ENCODE measurements at regions not wholly inside any gene's neighbourhood (a gene's known extent, or its start where the extent isn't known, plus 50 kb on each side); places are given as distances from the start of the nearest gene placed in this dataset.

DNA sequence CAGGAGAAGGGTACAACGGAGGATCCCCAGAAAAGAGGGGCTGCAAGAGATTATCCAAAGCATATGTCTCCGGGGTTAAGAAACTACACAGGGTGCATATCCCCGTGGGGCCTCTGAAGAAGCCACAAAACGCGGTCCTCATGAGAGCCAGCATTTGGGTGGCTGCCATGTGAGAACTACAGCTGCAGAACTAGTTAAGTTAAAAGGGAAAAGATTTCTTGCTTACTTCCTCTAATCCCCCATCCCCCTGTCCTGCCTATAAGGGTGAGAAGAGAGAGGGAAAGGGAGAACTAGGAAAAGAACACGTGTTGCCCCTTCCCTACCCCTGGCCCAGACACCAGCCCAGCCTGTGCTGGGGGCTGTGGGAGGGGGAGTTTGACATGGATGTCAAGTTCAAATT is 70.4 kb upstream of the PCSK6 start:
- TF ChIP-seq CEBPB (IDR thresholded peaks at IDR 0.05) (no peak), FOXM1 (IDR thresholded peaks at IDR 0.05; ENCODE audit: borderline replicate concordance, low read depth) (no peak), TAF1 (IDR thresholded peaks at IDR 0.05; ENCODE audit: low read depth) (no peak), EGR1 (IDR thresholded peaks at IDR 0.05) (no peak), TEAD4 (IDR thresholded peaks at IDR 0.05) (no peak), EP300 (IDR thresholded peaks at IDR 0.05; ENCODE audit: borderline replicate concordance) (no peak), YY1 (IDR thresholded peaks at IDR 0.05; ENCODE audit: low read depth) (no peak), TCF12 (IDR thresholded peaks at IDR 0.05; ENCODE audit: low read depth) (no peak), ZBTB7A (IDR thresholded peaks at IDR 0.05; ENCODE audit: low read depth) (no peak)
- TF ChIP-seq, protein P1, sequence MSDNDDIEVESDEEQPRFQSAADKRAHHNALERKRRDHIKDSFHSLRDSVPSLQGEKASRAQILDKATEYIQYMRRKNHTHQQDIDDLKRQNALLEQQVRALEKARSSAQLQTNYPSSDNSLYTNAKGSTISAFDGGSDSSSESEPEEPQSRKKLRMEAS (IDR thresholded peaks at IDR 0.05), result no peak
- TF ChIP-seq, protein P2, sequence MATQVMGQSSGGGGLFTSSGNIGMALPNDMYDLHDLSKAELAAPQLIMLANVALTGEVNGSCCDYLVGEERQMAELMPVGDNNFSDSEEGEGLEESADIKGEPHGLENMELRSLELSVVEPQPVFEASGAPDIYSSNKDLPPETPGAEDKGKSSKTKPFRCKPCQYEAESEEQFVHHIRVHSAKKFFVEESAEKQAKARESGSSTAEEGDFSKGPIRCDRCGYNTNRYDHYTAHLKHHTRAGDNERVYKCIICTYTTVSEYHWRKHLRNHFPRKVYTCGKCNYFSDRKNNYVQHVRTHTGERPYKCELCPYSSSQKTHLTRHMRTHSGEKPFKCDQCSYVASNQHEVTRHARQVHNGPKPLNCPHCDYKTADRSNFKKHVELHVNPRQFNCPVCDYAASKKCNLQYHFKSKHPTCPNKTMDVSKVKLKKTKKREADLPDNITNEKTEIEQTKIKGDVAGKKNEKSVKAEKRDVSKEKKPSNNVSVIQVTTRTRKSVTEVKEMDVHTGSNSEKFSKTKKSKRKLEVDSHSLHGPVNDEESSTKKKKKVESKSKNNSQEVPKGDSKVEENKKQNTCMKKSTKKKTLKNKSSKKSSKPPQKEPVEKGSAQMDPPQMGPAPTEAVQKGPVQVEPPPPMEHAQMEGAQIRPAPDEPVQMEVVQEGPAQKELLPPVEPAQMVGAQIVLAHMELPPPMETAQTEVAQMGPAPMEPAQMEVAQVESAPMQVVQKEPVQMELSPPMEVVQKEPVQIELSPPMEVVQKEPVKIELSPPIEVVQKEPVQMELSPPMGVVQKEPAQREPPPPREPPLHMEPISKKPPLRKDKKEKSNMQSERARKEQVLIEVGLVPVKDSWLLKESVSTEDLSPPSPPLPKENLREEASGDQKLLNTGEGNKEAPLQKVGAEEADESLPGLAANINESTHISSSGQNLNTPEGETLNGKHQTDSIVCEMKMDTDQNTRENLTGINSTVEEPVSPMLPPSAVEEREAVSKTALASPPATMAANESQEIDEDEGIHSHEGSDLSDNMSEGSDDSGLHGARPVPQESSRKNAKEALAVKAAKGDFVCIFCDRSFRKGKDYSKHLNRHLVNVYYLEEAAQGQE (IDR thresholded peaks at IDR 0.05; ENCODE audit: low read depth), result no peak
- TF ChIP-seq, protein P3, sequence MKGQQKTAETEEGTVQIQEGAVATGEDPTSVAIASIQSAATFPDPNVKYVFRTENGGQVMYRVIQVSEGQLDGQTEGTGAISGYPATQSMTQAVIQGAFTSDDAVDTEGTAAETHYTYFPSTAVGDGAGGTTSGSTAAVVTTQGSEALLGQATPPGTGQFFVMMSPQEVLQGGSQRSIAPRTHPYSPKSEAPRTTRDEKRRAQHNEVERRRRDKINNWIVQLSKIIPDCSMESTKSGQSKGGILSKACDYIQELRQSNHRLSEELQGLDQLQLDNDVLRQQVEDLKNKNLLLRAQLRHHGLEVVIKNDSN (IDR thresholded peaks at IDR 0.05), result no peak

DNA sequence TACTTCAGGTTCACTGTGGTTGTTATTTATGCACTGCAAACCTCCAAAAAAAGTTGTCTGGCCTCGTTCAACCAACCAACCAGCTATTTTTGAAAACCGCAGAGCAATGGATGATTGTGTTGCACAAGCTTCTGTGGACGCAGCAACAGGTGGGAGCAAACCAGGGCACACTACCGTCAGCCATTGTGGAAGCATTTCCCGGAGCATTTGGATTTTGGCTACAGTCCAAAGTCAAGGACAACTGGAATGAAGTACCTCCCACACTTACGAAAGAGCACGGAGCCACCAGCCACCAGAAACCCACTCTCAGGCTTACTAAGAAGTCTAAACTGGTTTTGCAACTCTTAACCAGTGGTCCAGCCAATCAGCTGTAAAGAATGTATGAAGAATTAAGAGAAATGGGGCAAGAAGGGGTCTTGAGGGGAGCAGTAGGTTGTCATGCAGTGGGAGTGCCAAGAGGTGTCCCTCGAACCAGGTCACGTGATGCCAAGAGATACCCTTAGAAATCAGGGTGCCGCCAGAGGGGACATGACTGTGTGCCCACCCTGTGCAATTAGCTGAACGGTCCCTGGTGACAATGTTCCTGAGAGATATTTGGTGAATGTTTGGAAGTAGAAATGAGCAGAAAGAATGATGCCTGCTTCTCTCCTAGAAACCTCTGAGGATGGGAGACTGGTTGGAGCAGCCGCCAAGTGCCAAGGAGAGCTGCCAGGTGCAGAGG is 68.9 kb upstream of the PCSK6 start:
- TF ChIP-seq CREB1 (IDR thresholded peaks at IDR 0.05; ENCODE audit: low read depth) (no peak), CEBPB (IDR thresholded peaks at IDR 0.05) (peak; percentile 34; the same call in 1 of the 2 replicates)
- TF ChIP-seq, protein P3 (IDR thresholded peaks at IDR 0.05), result peak; percentile 37; the same call in 1 of the 2 replicates
- TF ChIP-seq, protein P1 (IDR thresholded peaks at IDR 0.05), result no peak

DNA sequence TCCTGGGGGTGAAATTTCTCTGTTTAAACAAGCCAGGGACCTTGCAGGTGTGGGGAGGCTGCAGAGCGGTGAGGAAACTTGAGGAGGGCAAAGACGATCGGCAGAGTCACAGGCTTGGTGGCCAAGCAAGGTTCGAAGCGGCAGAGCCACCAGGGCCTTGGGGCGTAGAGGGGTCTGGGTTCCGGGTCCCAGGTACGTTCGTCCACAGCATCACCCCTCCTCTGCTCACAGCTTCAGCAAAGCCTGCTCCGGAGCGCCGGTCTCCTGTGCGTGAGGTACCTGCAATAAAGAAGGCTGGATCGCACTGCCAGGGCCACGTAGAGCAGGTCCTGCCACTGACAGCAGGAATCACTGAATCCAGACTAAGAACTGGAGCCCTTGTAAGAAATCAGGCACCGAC is 66.8 kb upstream of the PCSK6 start:
- TF ChIP-seq EP300 (IDR thresholded peaks at IDR 0.05; ENCODE audit: borderline replicate concordance), result no peak
- no peak for TF ChIP-seq YY1 (IDR thresholded peaks at IDR 0.05; ENCODE audit: low read depth)

GRCh38 chr15:101554115-101554915 is 64.8 kb upstream of the PCSK6 start:
- TF ChIP-seq, protein P2 (IDR thresholded peaks at IDR 0.05; ENCODE audit: low read depth), result no peak
- TF ChIP-seq RAD21 (IDR thresholded peaks at IDR 0.05; ENCODE audit: low read depth), result no peak

DNA sequence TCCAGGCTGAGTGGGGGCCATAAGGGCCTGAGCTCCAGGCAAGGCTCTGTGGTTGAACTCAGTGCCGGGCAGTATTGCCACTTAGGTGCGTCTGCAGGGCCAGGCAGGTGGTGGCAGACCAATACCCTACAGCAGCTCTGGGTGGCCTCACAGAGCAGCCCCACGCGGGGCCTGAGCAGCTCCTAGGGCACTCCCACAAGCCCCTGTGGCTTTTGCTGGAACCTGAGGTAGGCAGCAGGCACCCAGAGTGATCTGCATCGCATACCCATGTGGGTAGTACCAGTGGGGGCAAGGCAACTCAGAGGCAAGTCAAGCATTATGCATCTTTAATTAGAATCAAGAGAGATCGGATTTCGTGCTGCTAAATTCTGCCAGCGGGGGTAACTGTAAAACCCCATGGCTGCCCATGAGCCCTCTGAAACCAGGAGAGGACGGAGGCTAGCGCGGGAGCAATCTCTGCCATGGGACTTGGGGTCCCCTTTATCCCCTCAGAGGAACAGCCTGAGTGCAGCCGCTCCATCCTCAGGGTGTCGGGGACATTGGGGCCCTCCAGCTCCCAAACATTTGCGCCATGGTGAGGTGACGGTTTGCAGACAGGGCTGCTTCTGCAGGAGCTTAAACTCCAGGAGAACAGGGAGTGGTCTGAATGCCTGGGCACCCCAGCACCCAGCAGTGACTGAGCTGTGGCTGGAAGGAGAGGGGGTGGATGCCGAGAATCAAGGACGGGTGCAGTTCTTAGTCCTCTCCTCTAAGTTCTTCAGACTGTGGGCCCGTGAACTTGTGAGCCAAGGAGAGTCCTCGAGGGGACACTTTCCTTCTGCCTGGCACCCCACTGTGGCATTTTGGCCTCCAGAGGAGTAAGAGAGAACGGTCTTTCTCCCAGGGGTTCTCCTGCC is 62.4 kb upstream of the PCSK6 start:
- TF ChIP-seq TEAD4 (IDR thresholded peaks at IDR 0.05), result no peak
- TF ChIP-seq, protein P3 (IDR thresholded peaks at IDR 0.05), result no peak
- no peak for TF ChIP-seq FOXM1 (IDR thresholded peaks at IDR 0.05; ENCODE audit: borderline replicate concordance, low read depth)
- no peak for TF ChIP-seq EP300 (IDR thresholded peaks at IDR 0.05; ENCODE audit: borderline replicate concordance)
- TF ChIP-seq NFIC (IDR thresholded peaks at IDR 0.05), result no peak
- TF ChIP-seq CREB1 (IDR thresholded peaks at IDR 0.05; ENCODE audit: low read depth), result no peak
